ENCODE measurements at regions not wholly inside any gene's neighbourhood (a gene's known extent, or its start where the extent isn't known, plus 50 kb on each side); places are given as distances from the start of the nearest gene placed in this dataset.

DNA sequence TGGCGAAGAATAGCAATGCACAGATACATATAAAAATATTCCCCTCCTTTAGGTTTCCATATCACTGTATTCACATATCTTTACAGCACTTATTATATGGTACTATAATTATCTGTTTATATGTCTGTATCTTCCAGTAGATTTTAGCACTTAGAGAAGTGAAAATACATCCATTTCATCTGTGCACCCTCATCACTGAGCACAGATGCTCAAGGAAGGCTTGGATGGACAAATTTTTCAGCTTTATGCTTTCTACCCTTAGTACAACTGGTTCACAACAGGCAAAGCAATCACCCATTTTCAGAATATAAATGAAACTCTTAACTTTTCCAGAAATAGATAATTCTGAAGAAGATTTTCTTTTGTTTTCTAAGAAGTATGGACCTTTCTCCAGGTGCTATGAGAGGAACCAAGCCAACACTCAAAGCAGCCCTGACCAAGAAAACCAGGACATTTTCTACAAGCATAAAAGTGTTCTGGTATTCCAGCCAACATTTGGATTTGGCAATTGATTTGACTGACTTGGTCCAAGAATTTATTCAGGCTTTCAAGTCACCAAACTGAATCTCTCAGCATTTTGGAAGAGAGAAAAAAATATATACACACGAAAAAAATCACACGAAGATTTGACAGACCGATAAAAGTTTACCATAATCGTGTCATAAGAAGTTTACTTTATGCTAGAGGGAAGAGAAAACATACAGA, 170.2 kb upstream of the CD180 start:
- no peak overlapping the region for H3K27ac Mint-ChIP-seq
- H3K4me3 Mint-ChIP-seq, result no peak overlapping the region
- no peaks in the 10 kb centered on the region for H3K4me1 Mint-ChIP-seq
- ATAC-seq (ENCODE audit: low read depth), result no peak
- no peak for DNase-seq (ENCODE audit: low spot score in 2 of 2)
- peaks cover 7% of the 10 kb centered on the region for H3K27me3 Mint-ChIP-seq
- no peaks in the 10 kb centered on the region for H3K9me3 Mint-ChIP-seq
- H3K36me3 Mint-ChIP-seq, result no peaks in the 10 kb centered on the region

DNA sequence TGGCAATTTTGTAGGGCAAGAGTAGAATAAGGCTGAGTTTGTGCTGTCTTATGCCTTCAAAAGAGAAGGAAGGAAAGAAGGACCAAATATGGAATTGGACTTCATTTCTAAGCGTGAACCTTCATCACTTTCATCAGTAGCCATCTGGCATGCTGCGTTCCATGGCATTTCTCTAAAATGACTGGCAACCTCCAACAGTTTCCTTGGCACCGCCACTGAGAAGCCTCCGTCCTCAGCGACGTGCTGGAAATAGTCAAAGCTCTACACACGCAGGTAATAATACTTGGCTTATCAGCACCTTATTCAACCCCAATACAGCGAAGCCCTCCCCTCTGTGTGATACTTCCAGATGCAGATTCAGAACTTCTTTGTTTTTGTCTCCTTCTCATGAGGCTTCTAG, 169.7 kb upstream of the CD180 start:
- no peak for ATAC-seq (ENCODE audit: low read depth)
- Mint-ChIP-seq H3K27me3 (peaks cover 7% of the 10 kb centered on the region), H3K9me3 (no peaks in the 10 kb centered on the region), H3K4me1 (no peaks in the 10 kb centered on the region), H3K27ac (no peak overlapping the region), H3K36me3 (no peaks in the 10 kb centered on the region), H3K4me3 (no peak overlapping the region)
- DNase-seq (ENCODE audit: low spot score in 2 of 2), result no peak

DNA sequence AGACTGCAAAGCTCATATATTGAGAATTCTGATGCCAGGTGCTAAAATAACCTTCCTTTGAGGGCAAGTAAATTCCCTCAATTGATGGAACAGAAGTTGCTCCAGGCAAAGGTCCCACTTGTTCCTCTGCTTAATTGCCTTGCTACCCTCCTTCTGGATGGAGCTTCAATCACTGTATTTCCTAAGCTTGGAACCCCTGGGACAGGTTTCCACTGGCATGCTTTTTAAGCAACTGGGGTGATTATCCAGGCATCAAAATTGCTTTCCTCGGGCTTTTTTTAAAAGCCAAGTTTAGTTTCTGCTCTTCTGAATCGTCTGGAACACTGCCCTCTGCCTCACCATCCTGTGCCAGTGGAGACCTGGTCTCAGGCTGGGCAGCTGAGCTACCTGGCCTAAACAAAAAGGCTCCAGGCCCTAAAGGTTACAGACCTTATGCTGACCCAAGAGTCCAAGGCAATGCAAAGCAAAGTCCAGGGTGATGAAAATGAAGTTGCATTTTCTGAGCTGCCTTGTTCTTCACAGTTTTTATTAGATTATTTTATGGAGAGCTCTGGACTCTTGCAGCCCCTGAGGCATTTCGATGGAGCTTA, 167.9 kb upstream of the CD180 start:
- ATAC-seq (ENCODE audit: low read depth) (no peak), DNase-seq (ENCODE audit: low spot score in 2 of 2) (no peak)
- no peaks in the 10 kb centered on the region for H3K36me3 Mint-ChIP-seq
- H3K27ac Mint-ChIP-seq, result no peak overlapping the region
- H3K27me3 Mint-ChIP-seq, result peaks cover 5% of the 10 kb centered on the region
- peaks cover 6% of the 10 kb centered on the region for H3K4me1 Mint-ChIP-seq
- no peaks in the 10 kb centered on the region for H3K9me3 Mint-ChIP-seq
- H3K4me3 Mint-ChIP-seq, result no peak overlapping the region

DNA sequence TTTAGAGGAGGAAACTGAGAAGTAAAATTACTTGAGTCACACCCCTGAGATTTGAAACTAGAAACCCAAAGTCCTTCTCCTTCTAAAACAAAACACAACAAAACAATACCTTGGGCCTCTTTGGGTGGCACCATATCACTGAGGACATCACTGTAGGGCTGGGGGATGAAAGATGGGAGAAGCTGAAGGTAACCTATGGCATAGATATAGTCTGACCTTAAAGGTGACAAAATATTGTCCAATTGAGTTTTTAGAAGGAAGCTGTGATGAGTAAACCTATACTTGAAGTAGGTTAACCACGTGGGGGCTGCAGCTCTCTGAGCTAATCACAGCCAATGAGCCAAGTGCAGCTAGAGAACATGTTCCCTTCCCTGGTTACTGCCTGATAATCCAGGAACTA, 167.4 kb upstream of the CD180 start:
- Mint-ChIP-seq H3K4me1 (peaks cover 6% of the 10 kb centered on the region), H3K9me3 (no peaks in the 10 kb centered on the region)
- no peak for ATAC-seq (ENCODE audit: low read depth)

DNA sequence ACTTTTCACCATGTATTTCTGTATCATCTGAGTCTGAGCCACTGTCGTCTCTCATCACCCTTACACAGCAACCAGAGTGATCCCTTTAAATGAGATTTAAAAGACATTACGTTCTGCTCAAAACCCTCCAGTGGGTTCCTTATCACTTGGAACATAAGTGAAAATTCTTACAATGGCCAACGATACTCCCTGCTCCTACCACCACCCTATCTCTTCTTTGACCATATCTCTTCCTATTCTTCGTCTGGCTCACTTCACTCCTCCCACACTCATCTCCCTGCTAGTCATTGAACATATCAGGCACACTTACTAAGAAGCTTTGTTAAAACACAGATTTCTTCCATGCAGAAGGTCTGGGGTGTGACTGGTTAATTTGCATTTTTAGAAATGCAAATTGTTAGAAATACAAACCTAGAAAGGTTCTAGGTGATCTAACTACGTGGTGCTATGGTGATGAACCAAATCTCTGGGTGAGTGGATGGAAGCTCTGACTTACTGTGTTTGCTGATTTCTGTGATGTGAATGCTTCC, 166.6 kb upstream of the CD180 start:
- Mint-ChIP-seq H3K4me1 (peaks cover 6% of the 10 kb centered on the region), H3K4me3 (no peak overlapping the region), H3K36me3 (no peaks in the 10 kb centered on the region), H3K9me3 (no peaks in the 10 kb centered on the region), H3K27me3 (peaks cover 4% of the 10 kb centered on the region), H3K27ac (no peak overlapping the region)
- ATAC-seq (ENCODE audit: low read depth) (no peak), DNase-seq (ENCODE audit: low spot score in 2 of 2) (no peak)

More for the DNA sequence above, 167.4 kb upstream of the CD180 start:
- peaks cover 6% of the 10 kb centered on the region for H3K27me3 Mint-ChIP-seq
- no peaks in the 10 kb centered on the region for H3K36me3 Mint-ChIP-seq
- H3K4me3 Mint-ChIP-seq, result no peak overlapping the region
- no peak overlapping the region for H3K27ac Mint-ChIP-seq
- no peak for DNase-seq (ENCODE audit: low spot score in 2 of 2)

DNA sequence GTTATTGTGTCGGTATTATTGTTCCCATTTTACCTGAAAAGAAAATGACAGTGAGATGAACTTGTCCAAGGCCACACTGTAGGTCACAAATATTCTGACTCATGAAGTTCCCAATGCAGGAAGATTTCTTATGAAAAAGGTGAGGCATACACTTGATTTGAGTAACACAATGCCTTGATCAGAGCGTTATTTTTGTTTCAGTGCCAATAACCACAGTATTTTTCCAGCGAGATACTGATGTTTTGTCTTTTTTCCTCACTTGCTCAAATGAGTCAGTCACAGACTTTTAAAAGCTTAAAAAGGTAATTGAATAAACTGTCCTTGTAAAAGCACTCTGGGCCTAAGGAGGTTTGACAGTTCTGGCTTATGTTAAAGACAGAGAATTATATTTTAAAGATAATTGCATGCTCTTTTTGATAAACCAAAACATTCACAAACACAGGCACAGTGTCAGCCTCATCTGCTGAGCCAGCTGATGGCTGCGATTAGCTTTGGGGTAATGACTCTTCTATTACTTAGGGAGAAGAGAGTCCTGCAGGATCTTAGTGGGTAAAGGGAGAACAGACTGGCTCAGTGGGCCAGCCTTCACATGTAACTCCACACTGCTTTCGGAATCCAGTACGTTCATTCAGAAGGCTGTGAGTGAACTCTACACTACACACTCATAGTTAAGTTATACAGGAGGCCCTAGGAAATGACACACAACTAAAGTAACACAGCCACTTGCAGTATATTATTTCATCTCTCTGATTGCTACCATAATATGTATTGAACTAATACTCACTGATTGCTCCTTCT, 165.5 kb upstream of the CD180 start:
- no peak overlapping the region for H3K27ac Mint-ChIP-seq
- H3K36me3 Mint-ChIP-seq, result no peaks in the 10 kb centered on the region
- no peaks in the 10 kb centered on the region for H3K9me3 Mint-ChIP-seq
- H3K4me3 Mint-ChIP-seq, result no peak overlapping the region
- peaks cover 6% of the 10 kb centered on the region for H3K4me1 Mint-ChIP-seq
- H3K27me3 Mint-ChIP-seq, result peaks cover 6% of the 10 kb centered on the region
- DNase-seq (ENCODE audit: low spot score in 2 of 2) (no peak), ATAC-seq (ENCODE audit: low read depth) (no peak)

DNA sequence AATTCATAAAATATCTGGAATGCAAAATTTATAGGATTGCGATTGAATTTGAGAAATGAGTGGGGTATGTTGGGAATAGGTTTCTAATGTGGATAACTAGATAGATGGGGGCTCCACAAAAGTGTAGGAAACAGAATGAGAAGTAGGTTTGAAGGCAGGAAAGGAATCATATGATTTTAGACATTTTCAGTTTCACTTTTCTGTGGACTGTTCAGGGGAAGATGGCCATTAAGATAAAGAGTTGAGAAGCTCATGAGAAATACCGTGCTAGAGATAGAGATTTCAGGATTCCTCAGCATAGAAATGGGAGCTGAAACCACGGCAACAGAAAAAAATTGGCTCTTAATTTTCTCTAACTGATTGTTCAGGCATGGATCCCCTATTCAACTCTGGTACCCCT, 163.4 kb upstream of the CD180 start:
- Mint-ChIP-seq H3K27me3 (peaks cover 4% of the 10 kb centered on the region), H3K27ac (no peak overlapping the region), H3K4me3 (no peak overlapping the region), H3K9me3 (no peaks in the 10 kb centered on the region), H3K4me1 (peaks cover 6% of the 10 kb centered on the region), H3K36me3 (no peaks in the 10 kb centered on the region)
- DNase-seq (ENCODE audit: low spot score in 2 of 2) (no peak), ATAC-seq (ENCODE audit: low read depth) (no peak)

DNA sequence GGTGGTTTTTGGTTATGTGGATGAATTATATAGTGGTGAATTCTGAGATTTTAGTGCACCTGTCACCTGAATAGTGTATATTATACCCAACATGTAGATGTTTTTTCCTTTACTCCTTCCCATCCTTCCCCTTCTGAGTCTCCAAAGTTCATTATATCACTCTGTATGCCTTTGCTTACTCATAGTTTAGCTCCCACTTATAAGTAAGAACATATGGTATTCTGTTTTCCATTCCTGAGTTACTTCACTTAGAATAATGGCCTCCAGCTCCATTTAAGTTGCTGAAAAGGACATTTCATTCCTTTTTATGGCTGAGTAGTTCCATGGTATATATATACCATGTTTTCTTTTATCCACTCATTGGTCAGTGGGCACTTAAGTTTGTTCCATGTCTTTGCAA, 161.6 kb upstream of the CD180 start:
- Mint-ChIP-seq H3K36me3 (no peaks in the 10 kb centered on the region), H3K27me3 (peaks cover 6% of the 10 kb centered on the region), H3K4me3 (no peak overlapping the region), H3K9me3 (no peaks in the 10 kb centered on the region), H3K4me1 (peaks cover 9% of the 10 kb centered on the region), H3K27ac (no peak overlapping the region)
- DNase-seq (ENCODE audit: low spot score in 2 of 2) (no peak), ATAC-seq (ENCODE audit: low read depth) (no peak)

DNA sequence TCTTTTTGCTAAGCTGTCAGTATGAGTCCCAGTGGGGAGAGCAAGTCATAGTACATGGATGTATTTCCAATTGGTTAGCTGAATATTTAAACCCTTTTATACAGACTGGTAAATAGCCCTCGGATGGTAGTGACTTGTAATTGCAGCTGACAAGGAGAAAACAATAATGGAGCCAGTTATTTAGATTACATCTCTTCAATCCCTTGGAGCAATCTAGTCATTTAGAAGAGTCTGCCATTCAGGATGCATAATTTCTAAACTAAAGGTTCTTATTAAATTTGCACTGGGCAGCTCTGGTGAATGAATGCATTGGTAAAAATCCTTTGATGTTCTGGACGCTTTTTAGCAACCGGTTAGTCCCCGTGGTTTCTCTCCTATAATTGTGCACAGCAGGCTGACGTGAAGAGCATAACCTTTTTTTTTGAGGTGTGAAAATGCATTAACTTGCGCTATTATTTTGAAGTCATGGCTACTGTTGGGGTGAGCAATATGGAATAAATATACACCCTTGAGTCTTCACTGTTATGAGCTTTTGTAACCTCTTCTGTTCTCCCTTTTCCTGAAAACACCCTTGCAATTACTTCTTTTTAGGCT, 158.6 kb upstream of the CD180 start:
- Mint-ChIP-seq H3K9me3 (no peaks in the 10 kb centered on the region), H3K27ac (no peak overlapping the region), H3K36me3 (no peaks in the 10 kb centered on the region), H3K4me3 (no peak overlapping the region), H3K4me1 (peaks cover 9% of the 10 kb centered on the region), H3K27me3 (peaks cover 10% of the 10 kb centered on the region)
- ATAC-seq (ENCODE audit: low read depth), result no peak
- no peak for DNase-seq (ENCODE audit: low spot score in 2 of 2)

DNA sequence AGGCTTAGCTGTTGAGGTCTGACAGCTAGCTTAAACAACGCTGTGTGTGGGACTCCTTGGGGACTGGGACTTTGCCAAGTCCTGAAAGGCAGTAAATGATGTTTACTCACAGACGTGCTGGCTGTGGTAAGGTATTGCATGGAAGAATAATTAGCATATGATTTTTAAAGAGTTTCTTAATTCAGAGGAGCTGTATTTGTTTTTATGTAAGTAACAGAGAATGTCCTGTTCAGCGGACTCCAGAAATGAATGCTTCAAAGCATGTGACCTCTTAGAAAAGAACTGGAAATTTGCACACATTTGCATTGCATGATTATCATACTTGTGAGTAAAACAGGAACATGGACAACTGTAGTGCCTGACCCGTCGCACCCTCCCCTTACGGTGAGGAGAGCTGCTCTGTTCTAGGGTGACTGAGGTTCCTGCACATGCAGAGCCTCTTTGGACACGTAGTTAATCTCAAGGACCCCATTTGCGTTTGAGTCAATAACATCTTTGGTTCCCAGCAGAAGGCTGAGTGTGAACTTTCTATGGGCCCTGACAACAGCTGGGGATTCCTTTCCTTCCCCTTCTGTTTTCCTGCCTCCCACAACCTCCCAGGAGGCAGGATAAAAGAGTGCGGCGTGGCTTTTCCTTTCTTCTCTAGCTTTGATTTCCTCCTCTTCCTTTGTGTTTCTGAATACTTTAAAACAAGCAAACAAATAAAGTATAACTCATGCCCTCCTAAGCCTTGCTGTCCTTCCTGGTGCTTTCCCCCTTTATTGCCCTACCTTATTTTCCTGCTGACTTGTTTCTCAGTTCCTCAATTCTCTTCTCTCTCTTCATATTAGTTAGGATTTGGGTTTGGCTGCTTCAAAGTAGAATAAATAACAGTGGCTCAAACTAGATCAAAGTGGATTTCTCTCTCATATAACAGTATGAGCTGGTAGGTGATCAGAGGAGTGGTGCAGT, 157.2 kb upstream of the CD180 start:
- H3K4me1 Mint-ChIP-seq, result peaks cover 6% of the 10 kb centered on the region
- no peak overlapping the region for H3K4me3 Mint-ChIP-seq
- H3K27ac Mint-ChIP-seq, result no peak overlapping the region
- H3K9me3 Mint-ChIP-seq, result no peaks in the 10 kb centered on the region
- no peak for DNase-seq (ENCODE audit: low spot score in 2 of 2)
- peak; percentile 27 for ATAC-seq (ENCODE audit: low read depth)
- no peaks in the 10 kb centered on the region for H3K36me3 Mint-ChIP-seq
- H3K27me3 Mint-ChIP-seq, result peaks cover 10% of the 10 kb centered on the region

DNA sequence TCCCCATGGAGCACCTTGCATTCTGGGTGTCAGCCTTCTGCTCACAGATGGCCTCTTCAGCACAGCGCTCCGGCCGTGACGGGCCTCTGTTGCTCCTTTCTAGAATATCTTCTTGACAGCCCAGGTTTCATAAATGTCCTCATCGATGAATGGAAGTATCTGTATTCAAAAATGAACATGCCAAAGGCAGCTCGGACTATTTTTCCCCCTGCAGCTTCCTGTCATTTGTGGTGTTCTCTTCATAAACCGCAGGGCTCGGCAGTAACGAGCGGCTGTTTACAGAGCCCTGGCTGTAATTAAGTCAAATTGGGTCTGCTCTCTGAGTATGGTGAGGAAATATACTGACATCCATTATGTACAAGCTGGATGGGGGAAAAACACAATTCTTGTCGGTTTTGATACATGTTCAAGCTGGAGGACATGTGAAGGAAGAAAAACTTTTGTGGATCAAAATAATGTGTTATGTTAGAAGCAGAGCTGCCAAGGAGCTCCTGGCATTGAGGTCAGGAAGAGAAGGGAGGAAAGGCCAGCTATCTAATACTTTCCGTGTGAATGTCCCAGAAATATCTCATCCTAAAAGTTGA, 154.1 kb upstream of the CD180 start:
- Mint-ChIP-seq H3K4me3 (no peak overlapping the region), H3K36me3 (no peaks in the 10 kb centered on the region), H3K27me3 (peaks cover 7% of the 10 kb centered on the region), H3K27ac (no peak overlapping the region), H3K4me1 (peaks cover 6% of the 10 kb centered on the region), H3K9me3 (no peaks in the 10 kb centered on the region)
- ATAC-seq (ENCODE audit: low read depth) (no peak), DNase-seq (ENCODE audit: low spot score in 2 of 2) (no peak)

DNA sequence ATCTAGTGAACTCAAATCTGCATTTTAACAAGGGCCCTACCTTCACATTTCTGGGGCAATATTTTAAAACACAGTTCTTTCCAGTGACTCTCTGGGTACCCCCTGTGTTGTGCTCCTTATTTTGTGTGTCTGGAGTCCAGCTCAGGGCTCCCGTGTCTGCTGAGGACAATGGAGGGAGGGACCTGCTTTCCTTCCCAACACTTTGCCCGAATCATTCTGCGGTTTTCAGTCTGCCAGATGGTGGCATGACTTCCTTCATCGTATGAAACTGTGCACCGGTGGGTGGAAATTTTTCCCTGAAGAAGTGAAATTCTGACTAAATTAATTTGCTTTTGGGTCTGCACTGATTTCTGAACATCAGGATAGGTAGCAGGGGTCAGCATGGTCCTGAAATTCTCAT, 153.6 kb upstream of the CD180 start:
- peaks cover 7% of the 10 kb centered on the region for H3K27me3 Mint-ChIP-seq
- H3K27ac Mint-ChIP-seq, result no peak overlapping the region
- no peaks in the 10 kb centered on the region for H3K36me3 Mint-ChIP-seq
- ATAC-seq (ENCODE audit: low read depth) (no peak), DNase-seq (ENCODE audit: low spot score in 2 of 2) (no peak)
- peaks cover 6% of the 10 kb centered on the region for H3K4me1 Mint-ChIP-seq
- H3K9me3 Mint-ChIP-seq, result no peaks in the 10 kb centered on the region
- H3K4me3 Mint-ChIP-seq, result no peak overlapping the region

DNA sequence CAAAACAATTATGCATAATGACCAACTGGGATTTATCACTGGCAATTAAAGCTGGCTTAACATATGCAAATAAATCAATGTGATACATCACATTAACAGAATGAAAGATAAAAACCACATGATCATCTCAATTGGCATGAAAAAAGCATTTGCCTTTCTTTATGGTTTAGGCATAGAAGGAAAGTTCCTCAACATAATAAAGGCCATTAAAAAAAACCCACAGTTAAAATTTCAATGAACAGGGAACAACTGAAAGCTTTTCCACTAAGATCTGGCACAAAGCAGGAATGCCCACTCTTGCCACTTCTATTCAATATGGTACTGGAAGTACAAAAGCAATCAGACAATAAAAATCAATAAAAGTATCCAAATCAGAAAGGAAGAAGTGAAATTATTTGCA, 151.2 kb upstream of the CD180 start:
- ATAC-seq (ENCODE audit: low read depth), result no peak
- peaks cover 10% of the 10 kb centered on the region for H3K27me3 Mint-ChIP-seq
- no peak for DNase-seq (ENCODE audit: low spot score in 2 of 2)
- peaks cover 2% of the 10 kb centered on the region for H3K36me3 Mint-ChIP-seq
- H3K4me3 Mint-ChIP-seq, result no peak overlapping the region
- H3K4me1 Mint-ChIP-seq, result peaks cover 2% of the 10 kb centered on the region
- peaks cover 3% of the 10 kb centered on the region for H3K9me3 Mint-ChIP-seq
- no peak overlapping the region for H3K27ac Mint-ChIP-seq
